ENCODE measurements at regions not wholly inside any gene's neighbourhood (a gene's known extent, or its start where the extent isn't known, plus 50 kb on each side); places are given as distances from the start of the nearest gene placed in this dataset.

GRCh38 chr4:14898989-14899388, 103.3 kb upstream of the CPEB2 start:
- TF ChIP-seq POLR2A (IDR thresholded peaks at IDR 0.05) (no peak), CTCF (IDR thresholded peaks at IDR 0.05) (no peak), POLR2AphosphoS5 (IDR thresholded peaks at IDR 0.05; ENCODE audit: insufficient read depth in 1 of 2, low read depth in 1 of 2) (no peak)

Data from vagina (tissue), 2 donors.